DND-41 (cell line): ENCODE measurements at regions not wholly inside any gene's neighbourhood (a gene's known extent, or its start where the extent isn't known, plus 50 kb on each side); places are given as distances from the start of the nearest gene placed in this dataset.

ENCODE experiments used
- ATAC-seq: fragments of 200-7000 bp; cut with Tn5 transposase; 3 replicates; pipeline ENCODE4 v1.9.1; 2021; ENCODE audit warnings: low read depth; ENCODE audit not compliant: insufficient read depth
- DNase-seq: peaks from one replicate; pipeline ENCODE4 v3.0.0-alpha.2; 2020
- H2AFZ ChIP-seq: 2 replicates; pipeline ENCODE4 v1.6.0; 2012; ENCODE audit warnings: low read depth, low read length
- H3K27ac ChIP-seq: 2 replicates; pipeline ENCODE4 v1.5.1; 2012; ENCODE audit warnings: low read length, inconsistent platforms
- H3K27me3 ChIP-seq: fragments of 200-600 bp; sonication (generic); 2 replicates; pipeline ENCODE4 v1.6.0; 2012; ENCODE audit warnings: low read length, mild to moderate bottlenecking, inconsistent platforms; ENCODE audit not compliant: insufficient read depth, poor library complexity
- H3K36me3 ChIP-seq: 2 replicates; pipeline ENCODE4 v1.5.1; 2012; ENCODE audit warnings: low read length, inconsistent platforms; ENCODE audit not compliant: insufficient read depth
- H3K4me1 ChIP-seq: 2 replicates; pipeline ENCODE4 v1.5.1; 2012; ENCODE audit warnings: mild to moderate bottlenecking, low read length; ENCODE audit not compliant: insufficient read depth
- H3K4me2 ChIP-seq: 2 replicates; pipeline ENCODE4 v1.6.0; 2012; ENCODE audit warnings: mild to moderate bottlenecking, moderate library complexity, low read length, inconsistent platforms; ENCODE audit not compliant: insufficient read depth
- H3K4me3 ChIP-seq, 2 experiments: fragments of 200-600 bp in 1 of 2; shearing (Covaris generic) in 1 of 2; 2 replicates each; pipeline ENCODE4 v1.5.1; 2012 to 2016; ENCODE audit warnings: inconsistent platforms in 2 of 2, low read length in 2 of 2, mild to moderate bottlenecking in 2 of 2, low read depth in 1 of 2, moderate library complexity in 1 of 2
- H3K79me2 ChIP-seq: 2 replicates; pipeline ENCODE4 v1.6.0; 2012; ENCODE audit warnings: low read length, inconsistent platforms; ENCODE audit not compliant: insufficient read depth
- H3K9ac ChIP-seq: 2 replicates; pipeline ENCODE4 v1.6.0; 2012; ENCODE audit warnings: low read depth, mild to moderate bottlenecking, inconsistent platforms, low read length, moderate library complexity
- H3K9me3 ChIP-seq: 2 replicates; pipeline ENCODE4 v1.5.1; 2012; ENCODE audit warnings: low read length, moderate library complexity, mild to moderate bottlenecking, inconsistent platforms; ENCODE audit not compliant: insufficient read depth, severe bottlenecking
- H4K20me1 ChIP-seq: 2 replicates; pipeline ENCODE4 v1.6.0; 2012; ENCODE audit warnings: low read length; ENCODE audit not compliant: insufficient read depth
- EZH2 ChIP-seq: IDR thresholded peaks from 3 replicates; pipeline ENCODE4 v1.6.1; 2012; ENCODE audit warnings: borderline replicate concordance, low read depth, mild to moderate bottlenecking, moderate library complexity, low read length, inconsistent platforms; ENCODE audit not compliant: severe bottlenecking
- TF ChIP-seq, protein P1 (sequence below): IDR thresholded peaks from 2 replicates; pipeline ENCODE4 v1.5.1; 2012; ENCODE audit warnings: borderline replicate concordance, low read length, moderate library complexity, mild to moderate bottlenecking; ENCODE audit not compliant: poor library complexity, severe bottlenecking; ENCODE audit errors: extremely low read depth

DNA sequence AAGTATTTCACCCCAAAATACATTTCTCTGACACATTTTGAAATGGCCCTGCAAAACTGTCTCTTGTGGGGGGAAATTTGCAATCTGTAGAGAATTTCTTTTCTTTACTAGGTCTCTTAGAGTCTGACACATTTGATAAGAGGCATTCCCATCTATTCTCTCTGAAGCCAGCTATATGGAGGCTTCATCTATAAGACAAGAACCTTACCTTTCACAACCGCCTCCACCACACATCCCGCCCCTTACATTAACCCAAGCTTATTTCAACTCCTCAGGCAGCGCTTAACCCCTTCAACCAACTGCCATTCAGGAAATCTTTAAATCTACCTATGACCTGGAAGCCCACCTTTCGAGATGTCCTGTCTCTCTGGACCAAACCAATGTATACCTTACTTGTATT lies 829.5 kb downstream of the TLE4 start:
- H3K9ac ChIP-seq, result no peak overlapping the region
- H3K4me2 ChIP-seq, result no peak overlapping the region
- no peaks in the 10 kb centered on the region for H3K79me2 ChIP-seq
- H3K4me3 ChIP-seq, result no peak overlapping the region
- no peak overlapping the region for H2AFZ ChIP-seq
- TF ChIP-seq EZH2, result no peak
- TF ChIP-seq, protein P1, sequence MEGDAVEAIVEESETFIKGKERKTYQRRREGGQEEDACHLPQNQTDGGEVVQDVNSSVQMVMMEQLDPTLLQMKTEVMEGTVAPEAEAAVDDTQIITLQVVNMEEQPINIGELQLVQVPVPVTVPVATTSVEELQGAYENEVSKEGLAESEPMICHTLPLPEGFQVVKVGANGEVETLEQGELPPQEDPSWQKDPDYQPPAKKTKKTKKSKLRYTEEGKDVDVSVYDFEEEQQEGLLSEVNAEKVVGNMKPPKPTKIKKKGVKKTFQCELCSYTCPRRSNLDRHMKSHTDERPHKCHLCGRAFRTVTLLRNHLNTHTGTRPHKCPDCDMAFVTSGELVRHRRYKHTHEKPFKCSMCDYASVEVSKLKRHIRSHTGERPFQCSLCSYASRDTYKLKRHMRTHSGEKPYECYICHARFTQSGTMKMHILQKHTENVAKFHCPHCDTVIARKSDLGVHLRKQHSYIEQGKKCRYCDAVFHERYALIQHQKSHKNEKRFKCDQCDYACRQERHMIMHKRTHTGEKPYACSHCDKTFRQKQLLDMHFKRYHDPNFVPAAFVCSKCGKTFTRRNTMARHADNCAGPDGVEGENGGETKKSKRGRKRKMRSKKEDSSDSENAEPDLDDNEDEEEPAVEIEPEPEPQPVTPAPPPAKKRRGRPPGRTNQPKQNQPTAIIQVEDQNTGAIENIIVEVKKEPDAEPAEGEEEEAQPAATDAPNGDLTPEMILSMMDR, result no peak
- no peaks in the 10 kb centered on the region for H3K27me3 ChIP-seq
- H3K4me1 ChIP-seq, result no peaks in the 10 kb centered on the region
- ATAC-seq, result no peak
- H3K36me3 ChIP-seq, result no peaks in the 10 kb centered on the region
- no peaks in the 10 kb centered on the region for H4K20me1 ChIP-seq
- H3K27ac ChIP-seq, result no peak overlapping the region
- no peak for DNase-seq
- no peaks in the 10 kb centered on the region for H3K9me3 ChIP-seq

DNA sequence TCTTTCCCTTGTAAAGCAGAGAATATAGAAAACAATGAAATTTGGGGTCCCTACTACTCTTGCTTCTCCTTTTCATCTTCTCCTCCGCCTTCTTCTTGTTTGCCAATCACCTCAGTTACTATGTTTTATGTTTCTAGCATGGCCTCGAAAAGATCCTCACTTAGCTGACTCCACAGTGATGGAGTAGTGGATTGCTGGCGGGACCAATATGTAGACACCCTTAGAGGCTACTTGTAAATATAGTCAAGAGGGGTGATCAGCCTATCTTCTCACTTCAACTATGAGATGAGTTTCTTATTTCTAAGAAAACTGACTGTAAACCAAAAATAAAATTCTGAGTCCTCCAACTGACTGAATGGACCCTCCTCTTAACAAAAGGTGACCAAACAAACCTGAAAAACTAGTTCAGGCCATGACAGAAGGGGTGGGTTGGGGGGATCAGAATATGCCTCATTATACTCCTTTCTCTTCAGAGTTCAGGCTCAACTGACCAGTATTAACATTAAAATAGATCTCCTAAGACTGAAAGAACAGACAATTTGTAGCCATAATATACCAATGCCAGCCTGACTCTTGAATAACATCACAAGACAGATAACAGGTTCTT lies 829.0 kb downstream of the TLE4 start:
- Histone ChIP-seq H3K9ac (no peak overlapping the region), H3K36me3 (no peaks in the 10 kb centered on the region), H3K4me3 (no peak overlapping the region), H2AFZ (no peak overlapping the region), H3K9me3 (no peaks in the 10 kb centered on the region), H4K20me1 (no peaks in the 10 kb centered on the region), H3K4me1 (no peaks in the 10 kb centered on the region), H3K27me3 (no peaks in the 10 kb centered on the region), H3K27ac (no peak overlapping the region), H3K4me2 (no peak overlapping the region), H3K79me2 (no peaks in the 10 kb centered on the region)
- DNase-seq (no peak), ATAC-seq (no peak)
- TF ChIP-seq, protein P1, result no peak

DNA sequence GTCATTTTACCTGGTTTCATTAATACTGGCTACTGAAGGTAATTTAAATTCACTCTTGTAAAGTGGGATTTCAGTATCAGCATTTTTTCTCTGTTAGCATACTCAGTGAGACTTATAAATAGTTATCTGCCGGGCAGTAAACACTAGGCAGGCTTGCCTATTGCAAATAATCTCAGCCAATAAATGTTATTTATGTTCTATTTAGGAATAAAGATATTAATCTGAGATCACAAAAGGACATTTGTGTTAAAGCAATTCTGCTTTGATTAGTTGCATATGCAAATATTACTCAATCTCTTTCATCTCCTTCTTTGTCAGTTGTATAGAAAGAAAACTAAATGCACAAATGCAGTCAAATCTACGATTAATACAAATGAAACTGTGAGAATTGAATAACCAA lies 827.8 kb downstream of the TLE4 start:
- Histone ChIP-seq H3K79me2 (no peaks in the 10 kb centered on the region), H3K9ac (no peak overlapping the region), H3K9me3 (no peaks in the 10 kb centered on the region), H3K4me3 (no peak overlapping the region), H3K27ac (no peak overlapping the region), H3K27me3 (no peaks in the 10 kb centered on the region), H3K36me3 (no peaks in the 10 kb centered on the region), H2AFZ (no peak overlapping the region), H3K4me1 (no peaks in the 10 kb centered on the region), H3K4me2 (no peak overlapping the region), H4K20me1 (no peaks in the 10 kb centered on the region)
- TF ChIP-seq, protein P1, result no peak
- TF ChIP-seq EZH2, result no peak
- ATAC-seq, result no peak
- no peak for DNase-seq

DNA sequence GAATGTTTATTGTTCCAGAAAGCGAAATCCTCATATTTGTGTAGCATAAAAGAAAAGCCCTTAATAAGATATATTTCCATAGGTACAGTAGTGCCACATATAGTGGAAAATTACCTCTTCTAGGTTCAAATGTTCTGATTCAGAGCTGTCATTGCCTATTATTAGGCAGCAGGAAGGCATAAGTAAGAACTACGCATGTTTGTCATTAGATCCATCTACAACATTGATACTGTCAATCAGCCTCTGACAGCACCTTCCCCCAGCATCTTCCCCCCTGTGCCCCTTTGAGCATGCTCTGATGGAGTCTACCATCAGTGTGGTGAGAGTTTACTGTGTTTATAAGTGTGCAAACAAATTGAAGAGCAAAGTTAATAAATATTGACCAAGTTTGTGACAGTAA lies 816.1 kb downstream of the TLE4 start:
- TF ChIP-seq, protein P1, result no peak
- no peak for TF ChIP-seq EZH2
- Histone ChIP-seq H3K27me3 (no peaks in the 10 kb centered on the region), H3K9ac (no peak overlapping the region), H3K4me2 (no peak overlapping the region), H3K36me3 (no peaks in the 10 kb centered on the region), H3K4me3 (no peak overlapping the region), H3K9me3 (no peaks in the 10 kb centered on the region), H2AFZ (no peak overlapping the region), H3K27ac (no peak overlapping the region), H3K4me1 (no peaks in the 10 kb centered on the region), H3K79me2 (no peaks in the 10 kb centered on the region), H4K20me1 (no peaks in the 10 kb centered on the region)
- no peak for DNase-seq
- no peak for ATAC-seq
